Loucy (cell line): ENCODE measurements at regions not wholly inside any gene's neighbourhood (a gene's known extent, or its start where the extent isn't known, plus 50 kb on each side); places are given as distances from the start of the nearest gene placed in this dataset.
"Not testable (repeated sequence)": the region's sequence is repeated elsewhere in the genome, so short reads cannot be mapped to it uniquely, and the experiment has no call there.

Experiments
- H2AFZ ChIP-seq: fragments of 200-600 bp; sonication (generic); 2 replicates; pipeline ENCODE4 v1.6.0; 2016; ENCODE audit warnings: antibody characterized with exemption, mild to moderate bottlenecking, low read length, moderate library complexity
- H3F3A ChIP-seq: fragments of 200-600 bp; 2 replicates; pipeline ENCODE4 v1.6.0; 2016; ENCODE audit warnings: antibody characterized with exemption, low read depth, mild to moderate bottlenecking
- H3K27me3 ChIP-seq: fragments of 200-600 bp; sonication (generic); 2 replicates; pipeline ENCODE4 v1.6.1; 2014; ENCODE audit warnings: low read length, mild to moderate bottlenecking; ENCODE audit not compliant: insufficient read depth, poor library complexity, severe bottlenecking
- H3K36me3 ChIP-seq: fragments of 200-600 bp; sonication (generic); 2 replicates; pipeline ENCODE4 v1.6.1; 2016; ENCODE audit warnings: low read length; ENCODE audit not compliant: insufficient read depth
- H3K4me1 ChIP-seq: fragments of 200-600 bp; sonication (generic); 2 replicates; pipeline ENCODE4 v1.5.1; 2014; ENCODE audit warnings: low read length, mild to moderate bottlenecking; ENCODE audit not compliant: insufficient read depth, poor library complexity, severe bottlenecking
- H3K4me2 ChIP-seq: fragments of 200-600 bp; sonication (generic); 2 replicates; pipeline ENCODE4 v1.6.0; 2014; ENCODE audit warnings: antibody characterized with exemption, low read length, low read depth, mild to moderate bottlenecking; ENCODE audit not compliant: poor library complexity, severe bottlenecking
- H3K4me3 ChIP-seq: fragments of 200-600 bp; sonication (generic); 2 replicates; pipeline ENCODE4 v1.5.1; 2014; ENCODE audit warnings: low read length, mild to moderate bottlenecking, mixed read lengths; ENCODE audit not compliant: poor library complexity, severe bottlenecking
- H3K79me2 ChIP-seq: fragments of 200-600 bp; sonication (generic); 2 replicates; pipeline ENCODE4 v1.6.1; 2014; ENCODE audit warnings: low read length; ENCODE audit not compliant: insufficient read depth
- H3K9ac ChIP-seq: fragments of 200-600 bp; sonication (generic); 2 replicates; pipeline ENCODE4 v1.6.0; 2014; ENCODE audit warnings: mild to moderate bottlenecking, low read depth, low read length, moderate library complexity; ENCODE audit not compliant: poor library complexity, severe bottlenecking
- H3K9me2 ChIP-seq: fragments of 200-600 bp; sonication (generic); replicated peaks from 2 replicates; pipeline ENCODE4 v1.6.1; 2016; ENCODE audit warnings: low read depth, low read length, mixed read lengths
- H3K9me3 ChIP-seq: fragments of 200-600 bp; sonication (generic); 2 replicates; pipeline ENCODE4 v1.6.1; 2014; ENCODE audit warnings: mild to moderate bottlenecking, antibody characterized with exemption, low read length, low read depth; ENCODE audit not compliant: insufficient read depth
- H4K20me1 ChIP-seq: fragments of 200-600 bp; sonication (generic); 2 replicates; pipeline ENCODE4 v1.6.0; 2014; ENCODE audit warnings: antibody characterized with exemption, low read length, mild to moderate bottlenecking; ENCODE audit not compliant: insufficient read depth, poor library complexity, severe bottlenecking
- EZH2phosphoT487 ChIP-seq: fragments of 200-600 bp; IDR thresholded peaks from 2 replicates; pipeline ENCODE4 v1.6.1; 2018; ENCODE audit warnings: antibody characterized with exemption, mild to moderate bottlenecking, moderate library complexity, borderline replicate concordance
- TF ChIP-seq, protein P1 (sequence below): fragments of 200-600 bp; sonication (generic); conservative IDR thresholded peaks from 2 replicates; pipeline ENCODE4 v1.5.1; 2014; ENCODE audit warnings: mild to moderate bottlenecking, antibody characterized with exemption, low read length

DNA sequence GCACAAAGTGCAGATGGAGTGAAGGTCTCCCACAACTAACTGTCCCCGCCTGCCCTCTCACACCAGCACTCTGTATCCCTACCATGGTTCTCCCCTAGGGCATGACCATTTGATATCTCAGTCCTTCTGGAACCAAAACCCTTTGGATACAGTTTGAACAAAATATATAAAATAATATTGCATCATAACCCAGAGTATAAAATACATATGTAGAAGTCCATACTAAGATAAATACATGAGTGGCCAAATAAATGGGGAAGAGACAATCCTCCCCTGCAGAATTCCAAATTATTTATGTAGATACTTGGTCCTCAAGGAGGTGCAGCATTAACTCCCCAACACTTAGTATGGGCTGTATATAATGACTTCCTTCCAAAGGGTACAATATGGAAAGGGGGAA is 207.4 kb downstream of the RRAGC start:
- H3K9ac ChIP-seq, result no peak overlapping the region
- no peak overlapping the region for H3K4me3 ChIP-seq
- H4K20me1 ChIP-seq, result no peaks in the 10 kb centered on the region
- H3K4me1 ChIP-seq, result no peaks in the 10 kb centered on the region
- H2AFZ ChIP-seq, result no peak overlapping the region
- no peaks in the 10 kb centered on the region for H3F3A ChIP-seq
- H3K27me3 ChIP-seq, result no peaks in the 10 kb centered on the region
- H3K36me3 ChIP-seq, result no peaks in the 10 kb centered on the region
- no peaks in the 10 kb centered on the region for H3K9me3 ChIP-seq
- TF ChIP-seq, protein P1, sequence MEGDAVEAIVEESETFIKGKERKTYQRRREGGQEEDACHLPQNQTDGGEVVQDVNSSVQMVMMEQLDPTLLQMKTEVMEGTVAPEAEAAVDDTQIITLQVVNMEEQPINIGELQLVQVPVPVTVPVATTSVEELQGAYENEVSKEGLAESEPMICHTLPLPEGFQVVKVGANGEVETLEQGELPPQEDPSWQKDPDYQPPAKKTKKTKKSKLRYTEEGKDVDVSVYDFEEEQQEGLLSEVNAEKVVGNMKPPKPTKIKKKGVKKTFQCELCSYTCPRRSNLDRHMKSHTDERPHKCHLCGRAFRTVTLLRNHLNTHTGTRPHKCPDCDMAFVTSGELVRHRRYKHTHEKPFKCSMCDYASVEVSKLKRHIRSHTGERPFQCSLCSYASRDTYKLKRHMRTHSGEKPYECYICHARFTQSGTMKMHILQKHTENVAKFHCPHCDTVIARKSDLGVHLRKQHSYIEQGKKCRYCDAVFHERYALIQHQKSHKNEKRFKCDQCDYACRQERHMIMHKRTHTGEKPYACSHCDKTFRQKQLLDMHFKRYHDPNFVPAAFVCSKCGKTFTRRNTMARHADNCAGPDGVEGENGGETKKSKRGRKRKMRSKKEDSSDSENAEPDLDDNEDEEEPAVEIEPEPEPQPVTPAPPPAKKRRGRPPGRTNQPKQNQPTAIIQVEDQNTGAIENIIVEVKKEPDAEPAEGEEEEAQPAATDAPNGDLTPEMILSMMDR, result no peak
- TF ChIP-seq EZH2phosphoT487, result no peak
- H3K4me2 ChIP-seq, result no peak overlapping the region
- no peaks in the 10 kb centered on the region for H3K79me2 ChIP-seq
- no peaks in the 10 kb centered on the region for H3K9me2 ChIP-seq

DNA sequence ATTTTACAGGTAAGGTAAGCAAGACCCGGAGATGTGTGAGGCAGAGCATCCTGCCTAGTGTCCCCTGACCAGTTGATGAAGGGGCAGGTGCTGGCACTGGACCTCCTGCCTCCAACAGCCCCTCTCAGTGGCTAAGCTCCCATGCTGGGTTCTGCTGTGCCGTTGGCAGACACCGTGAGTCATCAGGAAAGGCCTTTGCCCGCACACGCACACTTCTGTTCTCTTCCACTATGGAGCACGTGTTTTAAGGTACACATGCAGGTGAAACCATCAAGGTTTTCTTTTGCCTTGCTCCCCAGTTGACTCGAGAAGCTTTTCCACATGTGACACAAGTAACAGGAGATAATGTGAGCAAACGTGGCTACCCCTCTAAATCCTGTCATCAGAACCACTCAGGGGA is 207.9 kb downstream of the RRAGC start:
- Histone ChIP-seq H3K4me1 (no peaks in the 10 kb centered on the region), H3K9me2 (no peaks in the 10 kb centered on the region), H3K4me3 (no peak overlapping the region), H4K20me1 (no peaks in the 10 kb centered on the region), H2AFZ (no peak overlapping the region), H3K4me2 (no peak overlapping the region), H3F3A (no peaks in the 10 kb centered on the region), H3K9me3 (no peaks in the 10 kb centered on the region), H3K9ac (no peak overlapping the region), H3K36me3 (no peaks in the 10 kb centered on the region), H3K79me2 (no peaks in the 10 kb centered on the region), H3K27me3 (no peaks in the 10 kb centered on the region)
- no peak for TF ChIP-seq EZH2phosphoT487
- TF ChIP-seq, protein P1, result no peak

DNA sequence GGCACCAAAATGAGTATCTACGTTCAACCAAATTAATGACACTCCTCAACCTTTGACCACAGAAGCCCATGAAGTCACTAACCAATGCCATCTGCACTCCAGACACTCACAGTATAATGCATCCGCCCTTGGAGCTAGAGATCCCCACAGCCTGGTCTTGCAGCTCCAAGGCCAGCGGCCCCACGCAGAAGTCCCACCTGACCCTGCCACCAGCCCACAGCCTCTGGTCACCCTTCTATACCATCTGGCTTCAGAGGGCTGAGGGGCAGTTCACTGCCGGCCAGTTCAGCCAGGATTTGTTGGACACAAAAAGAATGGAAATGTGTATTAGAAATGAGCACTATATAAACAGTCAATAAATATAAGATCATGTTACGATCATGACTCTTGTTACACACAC is 211.2 kb downstream of the RRAGC start:
- Histone ChIP-seq H3F3A (no peaks in the 10 kb centered on the region), H3K9me2 (no peaks in the 10 kb centered on the region), H2AFZ (no peak overlapping the region), H3K9me3 (no peaks in the 10 kb centered on the region), H3K4me3 (no peak overlapping the region), H4K20me1 (no peaks in the 10 kb centered on the region), H3K36me3 (no peaks in the 10 kb centered on the region), H3K79me2 (no peaks in the 10 kb centered on the region), H3K4me2 (no peak overlapping the region), H3K9ac (no peak overlapping the region), H3K27me3 (no peaks in the 10 kb centered on the region), H3K4me1 (no peaks in the 10 kb centered on the region)
- no peak for TF ChIP-seq EZH2phosphoT487

DNA sequence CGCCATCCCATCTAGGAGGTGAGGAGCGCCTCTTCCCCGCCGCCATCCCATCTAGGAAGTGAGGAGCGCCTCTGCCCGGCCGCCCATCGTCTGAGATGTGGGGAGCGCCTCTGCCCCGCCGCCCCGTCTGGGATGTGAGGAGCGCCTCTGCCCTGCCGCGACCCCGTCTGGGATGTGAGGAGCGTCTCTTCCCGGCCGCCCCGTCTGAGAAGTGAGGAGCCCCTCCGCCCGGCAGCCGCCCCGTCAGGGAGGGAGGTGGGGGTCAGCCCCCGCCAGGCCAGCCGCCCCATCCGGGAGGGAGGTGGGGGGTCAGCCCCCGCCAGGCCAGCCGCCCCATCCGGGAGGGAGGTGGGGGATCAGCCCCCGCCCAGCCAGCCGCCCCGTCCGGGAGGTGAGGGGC is 212.2 kb downstream of the RRAGC start:
- not testable (repeated sequence) for H3F3A ChIP-seq, H3K9me3 ChIP-seq, H3K9ac ChIP-seq, H3K4me2 ChIP-seq, H3K27me3 ChIP-seq, H3K4me1 ChIP-seq, H2AFZ ChIP-seq, H3K9me2 ChIP-seq, H3K36me3 ChIP-seq, H3K4me3 ChIP-seq, H4K20me1 ChIP-seq, H3K79me2 ChIP-seq
